ENCODE measurements at regions not wholly inside any gene's neighbourhood (a gene's known extent, or its start where the extent isn't known, plus 50 kb on each side); places are given as distances from the start of the nearest gene placed in this dataset.

- intact Hi-C loops (cut with micrococcal nuclease): no loop called here
- H3K9ac ChIP-seq (ENCODE audit: low read length): no peak overlapping the region
Observed at GRCh38 chr1:214853340-214853739, 229.2 kb upstream of the KCNK2 start.

More at GRCh38 chr1:214853340-214853739, 229.2 kb upstream of the KCNK2 start:
- Histone ChIP-seq H3K36me3 (replicated peaks in 1 of 2; ENCODE audit: control extremely low read depth in 1 of 2, control insufficient read depth in 1 of 2, extremely low read depth in 1 of 2, insufficient read depth in 2 of 2, low read length in 1 of 2) (no peaks in the 10 kb centered on the region), H3K4me3 (ENCODE audit: control extremely low read depth in 1 of 5, extremely low read depth in 1 of 5, insufficient read depth in 1 of 5, low read depth in 2 of 5, low read length in 4 of 5) (no peak overlapping the region), H3K4me1 (ENCODE audit: control insufficient read depth in 2 of 2, insufficient read depth in 2 of 2, low read length in 2 of 2) (no peaks in the 10 kb centered on the region), H3K79me2 (ENCODE audit: control insufficient read depth, insufficient read depth, low read length) (no peaks in the 10 kb centered on the region), H2AFZ (ENCODE audit: insufficient read depth, low read depth, low read length, poor library complexity, severe bottlenecking) (no peak overlapping the region), H3K27ac (ENCODE audit: low read length in 2 of 2) (no peak overlapping the region), H3K4me2 (replicated peaks; ENCODE audit: low read depth, low read length, poor library complexity, severe bottlenecking) (no peak overlapping the region), H3K9me3 (ENCODE audit: control extremely low read depth in 1 of 3, control insufficient read depth in 2 of 3, insufficient read depth in 1 of 3, low read length in 2 of 3) (no peaks in the 10 kb centered on the region), H3K27me3 (replicated peaks in 1 of 4; ENCODE audit: control extremely low read depth in 1 of 4, control insufficient read depth in 3 of 4, insufficient read depth in 4 of 4, low read length in 3 of 4) (no peaks in the 10 kb centered on the region), H4K20me1 (ENCODE audit: control insufficient read depth, insufficient read depth, low read length, poor library complexity, severe bottlenecking) (no peaks in the 10 kb centered on the region)
- WGBS (ENCODE audit: insufficient coverage): 82% methylated on average over 4 of the region's 4 CpGs
- peaks cover 4% of the 10 kb centered on the region for H3K9me3 Mint-ChIP-seq (ENCODE audit: insufficient read depth)
- CTCF ChIA-PET: no interaction called here
- POLR2A ChIA-PET: no interaction called here
- H3K27me3 Mint-ChIP-seq: no peaks in the 10 kb centered on the region
- TF ChIP-seq CTCF (IDR thresholded peaks at IDR 0.05) (no peak), EZH2 (IDR thresholded peaks at IDR 0.05; ENCODE audit: borderline replicate concordance, insufficient read depth, low read depth, low read length, poor library complexity, severe bottlenecking) (no peak)
- H3K4me1 Mint-ChIP-seq: no peaks in the 10 kb centered on the region
- DNase-seq: no peak
- no peak overlapping the region for H3K4me3 Mint-ChIP-seq
- ATAC-seq (ENCODE audit: low read depth): no peak
- no peak overlapping the region for H3K27ac Mint-ChIP-seq
